GM21423 (cell line): ENCODE measurements at regions not wholly inside any gene's neighbourhood (a gene's known extent, or its start where the extent isn't known, plus 50 kb on each side); places are given as distances from the start of the nearest gene placed in this dataset.
"Not testable (repeated sequence)": the region's sequence is repeated elsewhere in the genome, so short reads cannot be mapped to it uniquely, and the experiment has no call there.

ENCODE experiments used
- ATAC-seq: cut with Tn5 transposase; IDR thresholded peaks from one replicate; pipeline ENCODE4 v1.9.1; 2021; ENCODE audit warnings: mild to moderate bottlenecking, moderate library complexity; ENCODE audit not compliant: unreplicated experiment

GRCh38 chr2:51997571-51997970 lies 965.6 kb upstream of the NRXN1 start:
- ATAC-seq = no peak

GRCh38 chr2:51995293-51995692 lies 963.4 kb upstream of the NRXN1 start:
- ATAC-seq = no peak

- no peak for ATAC-seq
These were observed 962.3 kb upstream of the NRXN1 start for GRCh38 chr2:51994123-51994763.

- no peak for ATAC-seq
These were observed 958.8 kb upstream of the NRXN1 start for GRCh38 chr2:51990684-51991083.

- no peak for ATAC-seq
These were observed 954.2 kb upstream of the NRXN1 start for GRCh38 chr2:51986101-51986500.

GRCh38 chr2:51981783-51982182 lies 949.9 kb upstream of the NRXN1 start:
- no peak for ATAC-seq

- no peak for ATAC-seq
These were observed 944.7 kb upstream of the NRXN1 start for GRCh38 chr2:51976623-51977022.

- ATAC-seq = no peak
These were observed 939.2 kb upstream of the NRXN1 start for GRCh38 chr2:51971136-51971535.

GRCh38 chr2:51969347-51969746 lies 937.4 kb upstream of the NRXN1 start:
- ATAC-seq = no peak

GRCh38 chr2:51960841-51961335 lies 929.0 kb upstream of the NRXN1 start:
- ATAC-seq = no peak

GRCh38 chr2:51960281-51960680 lies 928.3 kb upstream of the NRXN1 start:
- ATAC-seq = no peak

GRCh38 chr2:51959696-51960095 lies 927.8 kb upstream of the NRXN1 start:
- ATAC-seq = no peak

- no peak for ATAC-seq
These were observed 922.0 kb upstream of the NRXN1 start for GRCh38 chr2:51953931-51954330.

- no peak for ATAC-seq
These were observed 889.1 kb upstream of the NRXN1 start for GRCh38 chr2:51921076-51921475.

- no peak for ATAC-seq
These were observed 888.6 kb upstream of the NRXN1 start for GRCh38 chr2:51920509-51920908.

- ATAC-seq = no peak
These were observed 887.5 kb upstream of the NRXN1 start for GRCh38 chr2:51919395-51919794.

- no peak for ATAC-seq
These were observed 886.2 kb upstream of the NRXN1 start for GRCh38 chr2:51918113-51918512.

- ATAC-seq = no peak
These were observed 871.8 kb upstream of the NRXN1 start for GRCh38 chr2:51903728-51904127.

GRCh38 chr2:51899643-51900042 lies 867.7 kb upstream of the NRXN1 start:
- ATAC-seq = no peak

- not testable (repeated sequence) for ATAC-seq
These were observed 862.7 kb upstream of the NRXN1 start for GRCh38 chr2:51894584-51894983.

- no peak for ATAC-seq
These were observed 856.2 kb upstream of the NRXN1 start for GRCh38 chr2:51888120-51888519.

GRCh38 chr2:51881673-51882072 lies 849.7 kb upstream of the NRXN1 start:
- no peak for ATAC-seq

GRCh38 chr2:51880153-51880552 lies 848.2 kb upstream of the NRXN1 start:
- ATAC-seq = no peak
